SU-DHL-6 (cell line): ENCODE measurements at regions not wholly inside any gene's neighbourhood (a gene's known extent, or its start where the extent isn't known, plus 50 kb on each side); places are given as distances from the start of the nearest gene placed in this dataset.

ENCODE experiments used
- EZH2phosphoT487 ChIP-seq: fragments of 200-600 bp; sonication (generic), shearing (Covaris generic); conservative IDR thresholded peaks from 2 replicates; pipeline ENCODE4 v1.6.1; 2018; ENCODE audit warnings: mild to moderate bottlenecking, antibody characterized with exemption, low read length, moderate library complexity, mixed read lengths
- TF ChIP-seq, protein P1 (sequence below): fragments of 200-600 bp; sonication (generic); IDR thresholded peaks from one replicate; pipeline ENCODE4 v1.5.1; 2017; ENCODE audit warnings: antibody characterized with exemption, mild to moderate bottlenecking, low read length, moderate library complexity; ENCODE audit not compliant: insufficient read depth, poor library complexity, severe bottlenecking

DNA sequence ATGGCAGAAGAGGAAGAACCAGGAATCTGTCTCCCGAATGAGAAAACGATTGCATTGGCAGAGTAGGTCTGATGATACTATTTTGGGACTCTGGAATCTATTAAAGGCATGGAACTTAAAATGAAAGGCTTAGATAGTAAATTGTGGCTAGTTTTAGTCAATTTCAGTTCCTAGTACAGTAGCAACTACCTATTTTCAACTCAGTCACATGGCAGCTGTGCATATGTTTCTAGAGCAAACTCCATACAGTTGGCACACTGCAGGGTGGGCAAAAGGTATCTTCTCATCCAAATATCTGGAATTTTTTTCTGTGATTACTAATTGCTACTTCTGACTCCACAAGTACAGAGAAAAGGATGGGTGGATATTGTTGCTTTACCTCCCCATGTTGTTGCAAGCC, 663.6 kb downstream of the PCDH7 start:
- TF ChIP-seq, protein P1, sequence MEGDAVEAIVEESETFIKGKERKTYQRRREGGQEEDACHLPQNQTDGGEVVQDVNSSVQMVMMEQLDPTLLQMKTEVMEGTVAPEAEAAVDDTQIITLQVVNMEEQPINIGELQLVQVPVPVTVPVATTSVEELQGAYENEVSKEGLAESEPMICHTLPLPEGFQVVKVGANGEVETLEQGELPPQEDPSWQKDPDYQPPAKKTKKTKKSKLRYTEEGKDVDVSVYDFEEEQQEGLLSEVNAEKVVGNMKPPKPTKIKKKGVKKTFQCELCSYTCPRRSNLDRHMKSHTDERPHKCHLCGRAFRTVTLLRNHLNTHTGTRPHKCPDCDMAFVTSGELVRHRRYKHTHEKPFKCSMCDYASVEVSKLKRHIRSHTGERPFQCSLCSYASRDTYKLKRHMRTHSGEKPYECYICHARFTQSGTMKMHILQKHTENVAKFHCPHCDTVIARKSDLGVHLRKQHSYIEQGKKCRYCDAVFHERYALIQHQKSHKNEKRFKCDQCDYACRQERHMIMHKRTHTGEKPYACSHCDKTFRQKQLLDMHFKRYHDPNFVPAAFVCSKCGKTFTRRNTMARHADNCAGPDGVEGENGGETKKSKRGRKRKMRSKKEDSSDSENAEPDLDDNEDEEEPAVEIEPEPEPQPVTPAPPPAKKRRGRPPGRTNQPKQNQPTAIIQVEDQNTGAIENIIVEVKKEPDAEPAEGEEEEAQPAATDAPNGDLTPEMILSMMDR, result no peak
- TF ChIP-seq EZH2phosphoT487, result no peak
